H9 (cell line): ENCODE measurements at regions not wholly inside any gene's neighbourhood (a gene's known extent, or its start where the extent isn't known, plus 50 kb on each side); places are given as distances from the start of the nearest gene placed in this dataset.

Experiments
- DNase-seq: peaks from one replicate; pipeline ENCODE4 v3.0.0-alpha.2; 2017
- H2AFZ ChIP-seq: one replicate; pipeline ENCODE4 v1.6.1; 2013; ENCODE audit warnings: mild to moderate bottlenecking, low read length, control low read depth, moderate library complexity
- H2AK5ac ChIP-seq: 2 replicates; pipeline ENCODE4 v1.6.1; 2013; ENCODE audit warnings: low read length, control low read depth, mixed read lengths; ENCODE audit not compliant: insufficient read length
- H2BK120ac ChIP-seq: one replicate; pipeline ENCODE4 v1.6.1; 2013; ENCODE audit warnings: low read depth, mild to moderate bottlenecking, low read length, control low read depth, inconsistent platforms; ENCODE audit not compliant: poor library complexity, severe bottlenecking
- H2BK12ac ChIP-seq: 2 replicates; pipeline ENCODE4 v1.6.1; 2013; ENCODE audit warnings: low read length, control low read depth, mixed read lengths, low read depth; ENCODE audit not compliant: insufficient read length
- H2BK15ac ChIP-seq: 2 replicates; pipeline ENCODE4 v1.6.1; 2013; ENCODE audit warnings: low read depth, low read length, control low read depth
- H2BK20ac ChIP-seq: one replicate; pipeline ENCODE4 v1.6.1; 2013; ENCODE audit warnings: low read depth, mild to moderate bottlenecking, low read length, control low read depth, inconsistent platforms; ENCODE audit not compliant: poor library complexity, severe bottlenecking
- H2BK5ac ChIP-seq: 2 replicates; pipeline ENCODE4 v1.6.1; 2013; ENCODE audit warnings: low read length, control low read depth, mixed read lengths; ENCODE audit not compliant: insufficient read length
- H3K14ac ChIP-seq: 2 replicates; pipeline ENCODE4 v1.6.1; 2013; ENCODE audit warnings: low read length, control low read depth; ENCODE audit not compliant: insufficient read depth
- H3K18ac ChIP-seq: 2 replicates; pipeline ENCODE4 v1.6.1; 2013; ENCODE audit warnings: low read depth, mild to moderate bottlenecking, mixed read lengths, low read length, control low read depth; ENCODE audit not compliant: insufficient read length
- H3K23ac ChIP-seq: 2 replicates; pipeline ENCODE4 v1.6.1; 2013; ENCODE audit warnings: low read length, control low read depth, mixed read lengths, low read depth; ENCODE audit not compliant: insufficient read length
- H3K23me2 ChIP-seq: 2 replicates; pipeline ENCODE4 v1.6.1; 2013; ENCODE audit warnings: low read depth, mild to moderate bottlenecking, mixed read lengths, low read length, control low read depth; ENCODE audit not compliant: insufficient read length, poor library complexity, severe bottlenecking
- H3K27ac ChIP-seq: 2 replicates; pipeline ENCODE4 v1.5.1; 2013; ENCODE audit warnings: low read length, control low read depth, mixed read lengths, low read depth; ENCODE audit not compliant: insufficient read length
- H3K27me3 ChIP-seq: 2 replicates; pipeline ENCODE4 v1.6.1; 2013; ENCODE audit warnings: low read length, control low read depth, inconsistent platforms; ENCODE audit not compliant: insufficient read depth
- H3K4ac ChIP-seq: 2 replicates; pipeline ENCODE4 v1.6.1; 2013; ENCODE audit warnings: low read depth, mild to moderate bottlenecking, control low read depth, inconsistent platforms, low read length, moderate library complexity
- H3K4me1 ChIP-seq: 2 replicates; pipeline ENCODE4 v1.6.1; 2013; ENCODE audit warnings: low read length, control low read depth, inconsistent platforms; ENCODE audit not compliant: insufficient read depth
- H3K4me2 ChIP-seq: 2 replicates; pipeline ENCODE4 v1.6.1; 2013; ENCODE audit warnings: low read length, control low read depth, mixed read lengths; ENCODE audit not compliant: insufficient read length, insufficient read depth
- H3K56ac ChIP-seq: 2 replicates; pipeline ENCODE4 v1.6.1; 2013; ENCODE audit warnings: low read depth, mild to moderate bottlenecking, mixed read lengths, low read length, control low read depth; ENCODE audit not compliant: insufficient read length
- H3K79me1 ChIP-seq: 2 replicates; pipeline ENCODE4 v1.6.1; 2013; ENCODE audit warnings: low read depth, mild to moderate bottlenecking, moderate library complexity, low read length, control low read depth, inconsistent platforms; ENCODE audit not compliant: insufficient read depth, poor library complexity, severe bottlenecking
- H3K79me2 ChIP-seq: 2 replicates; pipeline ENCODE4 v1.6.1; 2013; ENCODE audit warnings: low read length, control low read depth, inconsistent platforms; ENCODE audit not compliant: insufficient read depth
- H3K9ac ChIP-seq: 2 replicates; pipeline ENCODE4 v1.6.1; 2013; ENCODE audit warnings: low read length, control low read depth, mixed read lengths; ENCODE audit not compliant: insufficient read length; ENCODE audit errors: extremely low read depth
- H3K9me3 ChIP-seq: one replicate; pipeline ENCODE4 v1.6.1; 2013; ENCODE audit warnings: low read depth, low read length, inconsistent platforms; ENCODE audit not compliant: control insufficient read depth
- H3T11ph ChIP-seq: one replicate; pipeline ENCODE4 v1.6.1; 2013; ENCODE audit warnings: mild to moderate bottlenecking, low read length, control low read depth, inconsistent platforms
- H4K20me1 ChIP-seq: one replicate; pipeline ENCODE4 v1.6.1; 2013; ENCODE audit not compliant: control insufficient read depth, insufficient read length, insufficient read depth
- H4K5ac ChIP-seq: 2 replicates; pipeline ENCODE4 v1.6.1; 2013; ENCODE audit warnings: low read depth, mild to moderate bottlenecking, mixed read lengths, low read length, control low read depth; ENCODE audit not compliant: insufficient read length
- H4K8ac ChIP-seq: replicated peaks from 2 replicates; pipeline ENCODE4 v1.6.1; 2013; ENCODE audit warnings: low read length, control low read depth, mixed read lengths, low read depth; ENCODE audit not compliant: insufficient read length
- H4K91ac ChIP-seq: 2 replicates; pipeline ENCODE4 v1.6.1; 2013; ENCODE audit warnings: low read depth, mild to moderate bottlenecking, moderate library complexity, mixed read lengths, low read length, control low read depth; ENCODE audit not compliant: insufficient read length
- H3K27ac Mint-ChIP-seq, 3 experiments: 2 replicates in 2 of 3; 3 replicates in 1 of 3; pipeline ENCODE4 v1.8.0; 2020 to 2021; ENCODE audit warnings: mixed read lengths in 3 of 3, mild to moderate bottlenecking in 1 of 3, moderate library complexity in 1 of 3
- H3K27me3 Mint-ChIP-seq: 2 replicates; pipeline ENCODE4 v1.8.0; 2021; ENCODE audit warnings: low read depth, mild to moderate bottlenecking, moderate library complexity, mixed read lengths
- H3K36me3 Mint-ChIP-seq, 3 experiments: 2 replicates in 2 of 3; 3 replicates in 1 of 3; pipeline ENCODE4 v1.8.0; 2020 to 2021; ENCODE audit warnings: low read depth in 3 of 3, mixed read lengths in 3 of 3; ENCODE audit not compliant: insufficient read depth in 1 of 3
- H3K4me1 Mint-ChIP-seq, 2 experiments: 2 replicates each; pipeline ENCODE4 v1.8.0; 2020; ENCODE audit warnings: mixed read lengths in 2 of 2
- H3K4me3 Mint-ChIP-seq, 2 experiments: 2 replicates in 1 of 2; 3 replicates in 1 of 2; pipeline ENCODE4 v1.8.0; 2020 to 2021; ENCODE audit warnings: mild to moderate bottlenecking in 2 of 2, mixed read lengths in 2 of 2, moderate library complexity in 1 of 2
- H3K9me3 Mint-ChIP-seq, 2 experiments: 2 replicates in 1 of 2; 3 replicates in 1 of 2; pipeline ENCODE4 v1.8.0; 2020; ENCODE audit warnings: mild to moderate bottlenecking in 2 of 2, mixed read lengths in 2 of 2, moderate library complexity in 1 of 2
- CTCF ChIP-seq: fragments of 200-600 bp; sonication (generic); conservative IDR thresholded peaks from 3 replicates; pipeline ENCODE4 v1.8.0; 2021; ENCODE audit warnings: antibody characterized with exemption, mild to moderate bottlenecking
- WGBS: extraction: QIAGEN DNeasy Blood & Tissue Kit; methylation state at CpG from one replicate; pipeline ENCODE4 v1.1.7; 2013; ENCODE audit warnings: missing lambda C conversion rate, low lambda C conversion rate, mixed read lengths; ENCODE audit not compliant: insufficient read length; ENCODE audit errors: extremely low coverage; 5-methylcytosine and 5-hydroxymethylcytosine counted together

GRCh38 chr1:14309984-14310383, 288.5 kb upstream of the KAZN start:
- no peak overlapping the region for H4K91ac ChIP-seq
- no peak overlapping the region for H3K4ac ChIP-seq
- no peak overlapping the region for H3K56ac ChIP-seq
- no peaks in the 10 kb centered on the region for H3K4me1 ChIP-seq
- no peak overlapping the region for H3K4me3 Mint-ChIP-seq
- no peaks in the 10 kb centered on the region for H3K4me1 Mint-ChIP-seq
- no peak overlapping the region for H2AFZ ChIP-seq
- H4K20me1 ChIP-seq, result no peaks in the 10 kb centered on the region
- no peaks in the 10 kb centered on the region for H3K27me3 ChIP-seq
- H3K27me3 Mint-ChIP-seq, result peaks cover 9% of the 10 kb centered on the region
- no peak for DNase-seq
- no peaks in the 10 kb centered on the region for H3K79me1 ChIP-seq
- no peak overlapping the region for H4K5ac ChIP-seq
- H2BK12ac ChIP-seq, result no peak overlapping the region
- TF ChIP-seq CTCF, result no peak
- no peak overlapping the region for H2BK120ac ChIP-seq
- no peak overlapping the region for H3K9ac ChIP-seq
- H2BK20ac ChIP-seq, result no peak overlapping the region
- H3K9me3 Mint-ChIP-seq, result peaks cover 3 to 5% of the 10 kb centered on the region in 2 experiments; a peak in 3 of 5 replicates
- no peaks in the 10 kb centered on the region for H3K23me2 ChIP-seq
- H3K27ac ChIP-seq, result no peak overlapping the region
- no peak overlapping the region for H3K4me2 ChIP-seq
- H3T11ph ChIP-seq, result no peak overlapping the region
- 0 out of 7 replicates have a peak, but pooled peaks cover 0 to 4% (median 0%) of the 10 kb centered on the region in 3 experiments for H3K36me3 Mint-ChIP-seq
- no peaks in the 10 kb centered on the region for H3K79me2 ChIP-seq
- no peak overlapping the region for H2BK15ac ChIP-seq
- no CpG with 5 or more reads among the region's 3 CpGs for WGBS
- H4K8ac ChIP-seq, result no peak overlapping the region
- H3K18ac ChIP-seq, result no peak overlapping the region
- H3K14ac ChIP-seq, result no peak overlapping the region
- no peak overlapping the region for H3K27ac Mint-ChIP-seq
- no peak overlapping the region for H2BK5ac ChIP-seq
- no peak overlapping the region for H3K23ac ChIP-seq
- H2AK5ac ChIP-seq, result no peak overlapping the region
- H3K9me3 ChIP-seq, result no peaks in the 10 kb centered on the region
